Heart right ventricle (tissue), 16 donors: ENCODE measurements at regions not wholly inside any gene's neighbourhood (a gene's known extent, or its start where the extent isn't known, plus 50 kb on each side); places are given as distances from the start of the nearest gene placed in this dataset.
"Not testable (repeated sequence)": the region's sequence is repeated elsewhere in the genome, so short reads cannot be mapped to it uniquely, and the experiment has no call there.

Experiments
- ATAC-seq, 8 donors: fragments of 200-7000 bp; cut with Tn5 transposase; one replicate each; pipeline ENCODE4 v1.9.1; 2020; ENCODE audit warnings: mild to moderate bottlenecking in 8 of 8, moderate library complexity in 8 of 8, moderate number of reproducible peaks in 1 of 8
- DNase-seq, 2 donors: peaks; one replicate each; pipeline ENCODE4 v3.0.0-alpha.2; 2020
- H3K27ac ChIP-seq, 10 donors: fragments of 200-600 bp; sonication (generic) in 2 of 10; one replicate each; pipeline versions ENCODE4 v1.5.0 to v1.8.0; 2020 to 2022; ENCODE audit warnings: mild to moderate bottlenecking in 3 of 10
- H3K27me3 ChIP-seq, 7 donors: fragments of 200-600 bp; one replicate each; pipeline ENCODE4 v1.8.0; 2021 to 2022; ENCODE audit warnings: mild to moderate bottlenecking in 2 of 7
- H3K36me3 ChIP-seq, 9 donors: fragments of 200-600 bp; sonication (generic) in 1 of 9; one replicate each; pipeline versions ENCODE4 v1.5.0 to v1.8.0; 2020 to 2022; ENCODE audit warnings: mild to moderate bottlenecking in 2 of 9
- H3K4me1 ChIP-seq, 9 donors: fragments of 200-600 bp; sonication (generic) in 1 of 9; one replicate each; pipeline versions ENCODE4 v1.5.0 to v1.8.0; 2020 to 2022; ENCODE audit warnings: mild to moderate bottlenecking in 4 of 9
- H3K4me3 ChIP-seq, 10 donors: fragments of 200-600 bp; sonication (generic) in 2 of 10; one replicate each; pipeline versions ENCODE4 v1.5.0 to v1.8.0; 2020 to 2022; ENCODE audit warnings: mild to moderate bottlenecking in 7 of 10, moderate library complexity in 2 of 10
- H3K9me3 ChIP-seq, 11 donors: fragments of 200-600 bp in 10 of 11; sonication (generic) in 2 of 11; one replicate each; pipeline versions ENCODE4 v1.5.0 to v1.8.0; 2013 to 2022; ENCODE audit warnings: mild to moderate bottlenecking in 2 of 11, control low read depth in 1 of 11, moderate library complexity in 1 of 11
- CTCF ChIP-seq, 9 donors: fragments of 200-600 bp; sonication (generic) in 2 of 9; IDR thresholded peaks; one replicate each; pipeline versions ENCODE4 v1.5.0 to v1.8.0; 2021 to 2022; ENCODE audit warnings: antibody characterized with exemption in 9 of 9, mild to moderate bottlenecking in 5 of 9, moderate library complexity in 1 of 9
- WGBS, 2 donors: extraction: QIAGEN DNeasy Blood & Tissue Kit; methylation state at CpG; one replicate each; pipeline ENCODE4 v1.1.7; 2013; ENCODE audit warnings: inconsistent platforms in 1 of 2; 5-methylcytosine and 5-hydroxymethylcytosine counted together
- intact Hi-C, 10 donors: fragments of 100-400 bp; cut with DNase I; formaldehyde crosslinking; loops; one replicate each; pipeline versions ENCODE4 v1.11.1 to v1.14.2; 2022
- donor health status: Arrhythmogenic right ventricular cardiomyopathy.
- donor health status: ischemic (EF 13 %, LVEDD 7.1; RV severe dilation, severe dysfunction).
- donor health status: healthy with polysubstance abuse.
- donor health status: DM: no; HTN: yes; CAD: no.
- donor health status: DM: no; HTN: no; CAD: no.
- donor health status: ischemic (EF 25% LVEDD 6.9; RV normal size, moderate dysfunction).
- donor health status: ischemic (EF 25% LVEDD 5.7; RV mildly dilated, moderate dysfunction).
- donor health status: healthy.
- donor health status: DM: yes; HTN: yes; CAD: no.
- donor health status: Ischemic cardiomyopathy.
- donor health status: ischemic (EF 35%, LVEDD 5.7; RV mildly dilated, moderate dysfunction).
- donor health status: nonischemic (EF 11% LVEDD 7.7; RV severe dilation, severe dysfunction).
- donor health status: DM: yes; HTN: yes; CAD: no.
- donor health status: PGD.
- donor health status: ischemic (EF 29% LVEDD 5.4; RV normal size, mild dysfunction).
- donor health status: nonischemic (EF 23%, LVEDD 6.1; RV moderate dilation, normal function).

- WGBS, 2 donors: 74 to 79% methylated on average over 17 of the region's 17 CpGs
- intact Hi-C loops: no loop called here
- ATAC-seq (no peak), DNase-seq (no peak)
- Histone ChIP-seq H3K27me3 (no peaks in the 10 kb centered on the region), H3K4me3 (no peak overlapping the region), H3K4me1 (no peaks in the 10 kb centered on the region), H3K36me3 (no peaks in the 10 kb centered on the region), H3K9me3 (peaks cover 0 to 56% (median 0%) of the 10 kb centered on the region in 11 donors), H3K27ac (no peak overlapping the region)
- no peak for TF ChIP-seq CTCF (IDR thresholded peaks at IDR 0.05)
Measured at GRCh38 chr7:57775396-57776088, 325.6 kb downstream of the ZNF716 start.

DNA sequence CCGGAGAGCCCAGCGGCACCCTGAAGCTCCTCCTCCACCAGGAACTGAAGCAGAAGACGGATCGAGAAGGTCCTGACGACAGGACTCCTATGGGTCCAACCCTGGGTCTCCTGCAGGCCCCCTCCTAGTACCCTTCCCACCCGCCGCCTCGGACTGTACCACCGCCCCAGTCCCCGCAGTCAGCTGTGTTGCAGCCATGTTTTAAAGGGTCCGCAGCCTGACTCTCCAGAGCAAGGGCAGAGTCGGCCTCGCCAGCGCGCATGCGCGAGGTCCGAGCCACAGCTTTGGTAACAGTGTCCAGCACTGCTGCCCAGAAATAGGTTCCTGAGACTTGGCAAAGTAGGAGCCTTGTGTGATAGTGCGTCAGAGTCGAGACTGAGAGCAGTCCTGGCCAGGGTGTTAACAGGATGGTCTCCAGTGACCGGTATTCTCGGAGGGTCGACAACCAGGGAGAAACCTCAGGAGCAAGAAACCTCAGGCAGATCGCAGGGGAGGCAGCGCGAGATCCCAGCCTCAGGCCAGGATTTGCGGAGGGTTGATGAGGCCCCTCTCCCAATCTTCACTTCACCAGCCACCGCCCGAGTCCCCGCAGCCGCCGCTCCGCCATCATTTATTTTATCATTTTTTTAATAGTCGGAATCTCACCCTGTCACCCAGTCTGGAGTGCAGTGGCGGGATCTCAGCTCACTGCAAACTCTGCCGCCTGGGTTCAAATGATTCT is 326.3 kb downstream of the ZNF716 start:
- intact Hi-C loops, DNase-seq, H3K27me3 ChIP-seq, H3K4me3 ChIP-seq, H3K27ac ChIP-seq, H3K36me3 ChIP-seq, H3K4me1 ChIP-seq, ATAC-seq: not testable (repeated sequence)
- H3K9me3 ChIP-seq: peaks cover 0 to 53% (median 0%) of the 10 kb centered on the region in 11 donors
- 86 to 91% methylated on average over 36 of the region's 36 CpGs for WGBS, 2 donors

- H3K9me3 ChIP-seq: peaks cover 0 to 26% (median 0%) of the 10 kb centered on the region in 11 donors
- no peak overlapping the region for H3K27ac ChIP-seq
- no peaks in the 10 kb centered on the region for H3K36me3 ChIP-seq
- no peak overlapping the region for H3K4me3 ChIP-seq
- ATAC-seq (no peak), DNase-seq (no peak)
- intact Hi-C loops: no loop called here
- H3K4me1 ChIP-seq: no peaks in the 10 kb centered on the region
- WGBS, 2 donors: 79 to 82% methylated on average over 10 of the region's 10 CpGs
- no peaks in the 10 kb centered on the region for H3K27me3 ChIP-seq
- no peak for TF ChIP-seq CTCF (IDR thresholded peaks at IDR 0.05)
Measured at GRCh38 chr7:57789130-57789529, 339.2 kb downstream of the ZNF716 start.

GRCh38 chr7:57819491-57819981 is 369.6 kb downstream of the ZNF716 start:
- DNase-seq: no peak
- WGBS, 2 donors: 87 to 91% methylated on average over 30 of the region's 30 CpGs
- peaks cover 0 to 34% (median 0%) of the 10 kb centered on the region in 11 donors for H3K9me3 ChIP-seq
- H3K27ac ChIP-seq: no peak overlapping the region
- intact Hi-C loops: no loop called here
- no peak overlapping the region for H3K4me3 ChIP-seq
- H3K27me3 ChIP-seq: no peaks in the 10 kb centered on the region
- no peak for TF ChIP-seq CTCF (IDR thresholded peaks at IDR 0.05)
- no peak for ATAC-seq
- H3K36me3 ChIP-seq: no peaks in the 10 kb centered on the region
- no peaks in the 10 kb centered on the region for H3K4me1 ChIP-seq

- WGBS, 2 donors: 76 to 81% methylated on average over 16 of the region's 16 CpGs
- Histone ChIP-seq H3K27me3 (no peaks in the 10 kb centered on the region), H3K4me1 (no peaks in the 10 kb centered on the region), H3K36me3 (no peaks in the 10 kb centered on the region), H3K9me3 (peaks cover 0 to 30% (median 0%) of the 10 kb centered on the region in 11 donors), H3K4me3 (no peak overlapping the region), H3K27ac (no peak overlapping the region)
- TF ChIP-seq CTCF (IDR thresholded peaks at IDR 0.05): no peak
- ATAC-seq: no peak
- intact Hi-C loops: no loop called here
- no peak for DNase-seq
Measured at GRCh38 chr7:57820477-57820876, 370.5 kb downstream of the ZNF716 start.
